Right lobe of liver (tissue), 4 donors: ENCODE measurements at regions not wholly inside any gene's neighbourhood (a gene's known extent, or its start where the extent isn't known, plus 50 kb on each side); places are given as distances from the start of the nearest gene placed in this dataset.

ENCODE experiments used
- POLR2A ChIP-seq: fragments of 450-650 bp; IDR thresholded peaks from one replicate; pipeline ENCODE4 v1.6.1; 2017; ENCODE audit warnings: antibody characterized with exemption, mild to moderate bottlenecking
- TF ChIP-seq, protein P1 (sequence below), 4 donors: fragments of 200-600 bp in 3 of 4; fragments of 450-650 bp in 1 of 4; IDR thresholded peaks; one replicate each; pipeline versions ENCODE4 v1.5.1 to v1.8.0; 2016 to 2022; ENCODE audit warnings: antibody characterized with exemption in 4 of 4, mild to moderate bottlenecking in 2 of 4
- donor health status: DM: no; HTN: no; CAD: no.
- donor health status: DM: no; HTN: no; CAD: no.
- donor health status: DM: no; HTN: yes; CAD: no.

DNA sequence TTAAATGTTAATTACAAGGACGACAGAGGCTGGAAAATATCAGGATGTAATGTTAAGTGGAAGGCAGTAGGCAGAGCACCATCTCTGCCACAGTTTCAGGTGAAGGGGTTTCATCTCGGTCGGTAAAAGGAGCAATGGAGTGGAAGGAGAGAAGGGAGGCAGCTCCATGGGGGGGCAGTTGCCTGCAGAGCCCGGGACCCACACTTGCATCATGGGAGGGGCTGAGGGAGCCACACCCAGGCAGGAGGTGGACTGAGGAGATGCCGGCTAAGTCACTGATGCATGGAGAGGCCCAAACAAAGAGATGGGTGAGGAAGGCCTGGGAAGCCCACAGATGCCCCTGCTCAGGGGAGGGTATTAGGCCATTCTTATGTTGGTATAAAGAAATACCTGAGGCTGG is 1470.9 kb downstream of the BRD1 start:
- TF ChIP-seq, protein P1, sequence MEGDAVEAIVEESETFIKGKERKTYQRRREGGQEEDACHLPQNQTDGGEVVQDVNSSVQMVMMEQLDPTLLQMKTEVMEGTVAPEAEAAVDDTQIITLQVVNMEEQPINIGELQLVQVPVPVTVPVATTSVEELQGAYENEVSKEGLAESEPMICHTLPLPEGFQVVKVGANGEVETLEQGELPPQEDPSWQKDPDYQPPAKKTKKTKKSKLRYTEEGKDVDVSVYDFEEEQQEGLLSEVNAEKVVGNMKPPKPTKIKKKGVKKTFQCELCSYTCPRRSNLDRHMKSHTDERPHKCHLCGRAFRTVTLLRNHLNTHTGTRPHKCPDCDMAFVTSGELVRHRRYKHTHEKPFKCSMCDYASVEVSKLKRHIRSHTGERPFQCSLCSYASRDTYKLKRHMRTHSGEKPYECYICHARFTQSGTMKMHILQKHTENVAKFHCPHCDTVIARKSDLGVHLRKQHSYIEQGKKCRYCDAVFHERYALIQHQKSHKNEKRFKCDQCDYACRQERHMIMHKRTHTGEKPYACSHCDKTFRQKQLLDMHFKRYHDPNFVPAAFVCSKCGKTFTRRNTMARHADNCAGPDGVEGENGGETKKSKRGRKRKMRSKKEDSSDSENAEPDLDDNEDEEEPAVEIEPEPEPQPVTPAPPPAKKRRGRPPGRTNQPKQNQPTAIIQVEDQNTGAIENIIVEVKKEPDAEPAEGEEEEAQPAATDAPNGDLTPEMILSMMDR (IDR thresholded peaks at IDR 0.05) = no peak
- TF ChIP-seq POLR2A = no peak
